ENCODE measurements at regions not wholly inside any gene's neighbourhood (a gene's known extent, or its start where the extent isn't known, plus 50 kb on each side); places are given as distances from the start of the nearest gene placed in this dataset.

DNA sequence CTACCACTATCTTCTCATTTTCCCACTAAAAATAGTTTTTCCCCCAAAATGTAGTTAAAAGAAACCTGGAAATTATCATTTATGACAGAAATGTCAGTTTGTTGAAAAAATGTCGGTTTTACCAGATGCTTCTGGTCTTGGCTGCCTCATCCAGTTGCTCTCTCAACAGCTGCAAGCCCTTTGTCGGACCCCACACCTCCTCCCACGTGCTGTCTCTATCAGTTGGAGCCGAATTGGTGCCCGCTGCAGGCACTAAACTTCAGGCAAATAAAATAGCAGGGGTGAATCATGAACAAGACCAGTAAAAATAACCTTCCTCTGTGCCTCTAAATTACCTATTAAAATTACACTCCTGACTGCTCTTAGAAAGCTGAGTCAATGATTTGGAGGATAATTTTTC lies 129.5 kb upstream of the CEP162 start:
- Histone ChIP-seq H2AFZ (no peak overlapping the region), H3K79me2 (replicated peaks; ENCODE audit: insufficient read depth) (no peaks in the 10 kb centered on the region), H3K27me3 (ENCODE audit: insufficient read depth) (no peaks in the 10 kb centered on the region), H3K4me3 (no peak overlapping the region), H3F3A (replicated peaks; ENCODE audit: low read depth) (no peaks in the 10 kb centered on the region), H3K9me2 (ENCODE audit: insufficient read depth) (no peaks in the 10 kb centered on the region), H4K20me1 (replicated peaks; ENCODE audit: insufficient read depth) (no peaks in the 10 kb centered on the region), H3K4me1 (ENCODE audit: insufficient read depth) (peaks cover 3% of the 10 kb centered on the region; the same call in 1 of the 2 replicates), H3K27ac (ENCODE audit: low read depth) (no peak overlapping the region), H3K36me3 (ENCODE audit: insufficient read depth) (no peaks in the 10 kb centered on the region), H3K4me2 (no peak overlapping the region)
- DNase-seq (ENCODE audit: low spot score) (no peak), ATAC-seq (no peak)
- no peaks in the 10 kb centered on the region for H3K9me3 Mint-ChIP-seq
- no peak overlapping the region for H3K4me3 Mint-ChIP-seq
- H3K27me3 Mint-ChIP-seq (ENCODE audit: insufficient read depth, low read depth, poor library complexity): no peaks in the 10 kb centered on the region
- peaks cover 3% of the 10 kb centered on the region; the same call in 1 of the 3 replicates for H3K4me1 Mint-ChIP-seq
- no peak overlapping the region for H3K27ac Mint-ChIP-seq
- no peak for TF ChIP-seq STAT1 (IDR thresholded peaks at IDR 0.05; ENCODE audit: unreplicated experiment)
- TF ChIP-seq EZH2 (IDR thresholded peaks at IDR 0.05; ENCODE audit: low read depth, unreplicated experiment): no peak
- TF ChIP-seq, protein P1, sequence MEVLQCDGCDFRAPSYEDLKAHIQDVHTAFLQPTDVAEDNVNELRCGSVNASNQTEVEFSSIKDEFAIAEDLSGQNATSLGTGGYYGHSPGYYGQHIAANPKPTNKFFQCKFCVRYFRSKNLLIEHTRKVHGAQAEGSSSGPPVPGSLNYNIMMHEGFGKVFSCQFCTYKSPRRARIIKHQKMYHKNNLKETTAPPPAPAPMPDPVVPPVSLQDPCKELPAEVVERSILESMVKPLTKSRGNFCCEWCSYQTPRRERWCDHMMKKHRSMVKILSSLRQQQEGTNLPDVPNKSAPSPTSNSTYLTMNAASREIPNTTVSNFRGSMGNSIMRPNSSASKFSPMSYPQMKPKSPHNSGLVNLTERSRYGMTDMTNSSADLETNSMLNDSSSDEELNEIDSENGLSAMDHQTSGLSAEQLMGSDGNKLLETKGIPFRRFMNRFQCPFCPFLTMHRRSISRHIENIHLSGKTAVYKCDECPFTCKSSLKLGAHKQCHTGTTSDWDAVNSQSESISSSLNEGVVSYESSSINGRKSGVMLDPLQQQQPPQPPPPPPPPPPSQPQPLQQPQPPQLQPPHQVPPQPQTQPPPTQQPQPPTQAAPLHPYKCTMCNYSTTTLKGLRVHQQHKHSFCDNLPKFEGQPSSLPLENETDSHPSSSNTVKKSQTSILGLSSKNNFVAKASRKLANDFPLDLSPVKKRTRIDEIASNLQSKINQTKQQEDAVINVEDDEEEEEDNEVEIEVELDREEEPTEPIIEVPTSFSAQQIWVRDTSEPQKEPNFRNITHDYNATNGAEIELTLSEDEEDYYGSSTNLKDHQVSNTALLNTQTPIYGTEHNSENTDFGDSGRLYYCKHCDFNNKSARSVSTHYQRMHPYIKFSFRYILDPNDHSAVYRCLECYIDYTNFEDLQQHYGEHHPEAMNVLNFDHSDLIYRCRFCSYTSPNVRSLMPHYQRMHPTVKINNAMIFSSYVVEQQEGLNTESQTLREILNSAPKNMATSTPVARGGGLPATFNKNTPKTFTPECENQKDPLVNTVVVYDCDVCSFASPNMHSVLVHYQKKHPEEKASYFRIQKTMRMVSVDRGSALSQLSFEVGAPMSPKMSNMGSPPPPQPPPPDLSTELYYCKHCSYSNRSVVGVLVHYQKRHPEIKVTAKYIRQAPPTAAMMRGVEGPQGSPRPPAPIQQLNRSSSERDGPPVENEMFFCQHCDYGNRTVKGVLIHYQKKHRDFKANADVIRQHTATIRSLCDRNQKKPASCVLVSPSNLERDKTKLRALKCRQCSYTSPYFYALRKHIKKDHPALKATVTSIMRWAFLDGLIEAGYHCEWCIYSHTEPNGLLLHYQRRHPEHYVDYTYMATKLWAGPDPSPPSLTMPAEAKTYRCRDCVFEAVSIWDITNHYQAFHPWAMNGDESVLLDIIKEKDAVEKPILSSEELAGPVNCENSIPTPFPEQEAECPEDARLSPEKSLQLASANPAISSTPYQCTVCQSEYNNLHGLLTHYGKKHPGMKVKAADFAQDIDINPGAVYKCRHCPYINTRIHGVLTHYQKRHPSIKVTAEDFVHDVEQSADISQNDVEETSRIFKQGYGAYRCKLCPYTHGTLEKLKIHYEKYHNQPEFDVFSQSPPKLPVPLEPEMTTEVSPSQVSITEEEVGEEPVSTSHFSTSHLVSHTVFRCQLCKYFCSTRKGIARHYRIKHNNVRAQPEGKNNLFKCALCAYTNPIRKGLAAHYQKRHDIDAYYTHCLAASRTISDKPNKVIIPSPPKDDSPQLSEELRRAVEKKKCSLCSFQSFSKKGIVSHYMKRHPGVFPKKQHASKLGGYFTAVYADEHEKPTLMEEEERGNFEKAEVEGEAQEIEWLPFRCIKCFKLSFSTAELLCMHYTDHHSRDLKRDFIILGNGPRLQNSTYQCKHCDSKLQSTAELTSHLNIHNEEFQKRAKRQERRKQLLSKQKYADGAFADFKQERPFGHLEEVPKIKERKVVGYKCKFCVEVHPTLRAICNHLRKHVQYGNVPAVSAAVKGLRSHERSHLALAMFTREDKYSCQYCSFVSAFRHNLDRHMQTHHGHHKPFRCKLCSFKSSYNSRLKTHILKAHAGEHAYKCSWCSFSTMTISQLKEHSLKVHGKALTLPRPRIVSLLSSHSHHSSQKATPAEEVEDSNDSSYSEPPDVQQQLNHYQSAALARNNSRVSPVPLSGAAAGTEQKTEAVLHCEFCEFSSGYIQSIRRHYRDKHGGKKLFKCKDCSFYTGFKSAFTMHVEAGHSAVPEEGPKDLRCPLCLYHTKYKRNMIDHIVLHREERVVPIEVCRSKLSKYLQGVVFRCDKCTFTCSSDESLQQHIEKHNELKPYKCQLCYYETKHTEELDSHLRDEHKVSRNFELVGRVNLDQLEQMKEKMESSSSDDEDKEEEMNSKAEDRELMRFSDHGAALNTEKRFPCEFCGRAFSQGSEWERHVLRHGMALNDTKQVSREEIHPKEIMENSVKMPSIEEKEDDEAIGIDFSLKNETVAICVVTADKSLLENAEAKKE (CRISPR knock-in tag; IDR thresholded peaks at IDR 0.05): no peak
- TF ChIP-seq, protein P2, sequence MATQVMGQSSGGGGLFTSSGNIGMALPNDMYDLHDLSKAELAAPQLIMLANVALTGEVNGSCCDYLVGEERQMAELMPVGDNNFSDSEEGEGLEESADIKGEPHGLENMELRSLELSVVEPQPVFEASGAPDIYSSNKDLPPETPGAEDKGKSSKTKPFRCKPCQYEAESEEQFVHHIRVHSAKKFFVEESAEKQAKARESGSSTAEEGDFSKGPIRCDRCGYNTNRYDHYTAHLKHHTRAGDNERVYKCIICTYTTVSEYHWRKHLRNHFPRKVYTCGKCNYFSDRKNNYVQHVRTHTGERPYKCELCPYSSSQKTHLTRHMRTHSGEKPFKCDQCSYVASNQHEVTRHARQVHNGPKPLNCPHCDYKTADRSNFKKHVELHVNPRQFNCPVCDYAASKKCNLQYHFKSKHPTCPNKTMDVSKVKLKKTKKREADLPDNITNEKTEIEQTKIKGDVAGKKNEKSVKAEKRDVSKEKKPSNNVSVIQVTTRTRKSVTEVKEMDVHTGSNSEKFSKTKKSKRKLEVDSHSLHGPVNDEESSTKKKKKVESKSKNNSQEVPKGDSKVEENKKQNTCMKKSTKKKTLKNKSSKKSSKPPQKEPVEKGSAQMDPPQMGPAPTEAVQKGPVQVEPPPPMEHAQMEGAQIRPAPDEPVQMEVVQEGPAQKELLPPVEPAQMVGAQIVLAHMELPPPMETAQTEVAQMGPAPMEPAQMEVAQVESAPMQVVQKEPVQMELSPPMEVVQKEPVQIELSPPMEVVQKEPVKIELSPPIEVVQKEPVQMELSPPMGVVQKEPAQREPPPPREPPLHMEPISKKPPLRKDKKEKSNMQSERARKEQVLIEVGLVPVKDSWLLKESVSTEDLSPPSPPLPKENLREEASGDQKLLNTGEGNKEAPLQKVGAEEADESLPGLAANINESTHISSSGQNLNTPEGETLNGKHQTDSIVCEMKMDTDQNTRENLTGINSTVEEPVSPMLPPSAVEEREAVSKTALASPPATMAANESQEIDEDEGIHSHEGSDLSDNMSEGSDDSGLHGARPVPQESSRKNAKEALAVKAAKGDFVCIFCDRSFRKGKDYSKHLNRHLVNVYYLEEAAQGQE (IDR thresholded peaks at IDR 0.05; ENCODE audit: unreplicated experiment): no peak
- no peak for TF ChIP-seq ZNF114 (CRISPR knock-in tag; IDR thresholded peaks at IDR 0.05)
- no peak for TF ChIP-seq ZNF331 (CRISPR knock-in tag; IDR thresholded peaks at IDR 0.05; ENCODE audit: low read depth)
- TF ChIP-seq EZH2phosphoT487 (IDR thresholded peaks at IDR 0.05; ENCODE audit: unreplicated experiment): no peak
- TF ChIP-seq, protein P3, sequence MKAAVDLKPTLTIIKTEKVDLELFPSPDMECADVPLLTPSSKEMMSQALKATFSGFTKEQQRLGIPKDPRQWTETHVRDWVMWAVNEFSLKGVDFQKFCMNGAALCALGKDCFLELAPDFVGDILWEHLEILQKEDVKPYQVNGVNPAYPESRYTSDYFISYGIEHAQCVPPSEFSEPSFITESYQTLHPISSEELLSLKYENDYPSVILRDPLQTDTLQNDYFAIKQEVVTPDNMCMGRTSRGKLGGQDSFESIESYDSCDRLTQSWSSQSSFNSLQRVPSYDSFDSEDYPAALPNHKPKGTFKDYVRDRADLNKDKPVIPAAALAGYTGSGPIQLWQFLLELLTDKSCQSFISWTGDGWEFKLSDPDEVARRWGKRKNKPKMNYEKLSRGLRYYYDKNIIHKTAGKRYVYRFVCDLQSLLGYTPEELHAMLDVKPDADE (IDR thresholded peaks at IDR 0.05): no peak
- no peak for TF ChIP-seq NANOG (IDR thresholded peaks at IDR 0.05; ENCODE audit: borderline replicate concordance)
- no peak for TF ChIP-seq POLR2AphosphoS5 (IDR thresholded peaks at IDR 0.05; ENCODE audit: low read depth)
- TF ChIP-seq, protein P4, sequence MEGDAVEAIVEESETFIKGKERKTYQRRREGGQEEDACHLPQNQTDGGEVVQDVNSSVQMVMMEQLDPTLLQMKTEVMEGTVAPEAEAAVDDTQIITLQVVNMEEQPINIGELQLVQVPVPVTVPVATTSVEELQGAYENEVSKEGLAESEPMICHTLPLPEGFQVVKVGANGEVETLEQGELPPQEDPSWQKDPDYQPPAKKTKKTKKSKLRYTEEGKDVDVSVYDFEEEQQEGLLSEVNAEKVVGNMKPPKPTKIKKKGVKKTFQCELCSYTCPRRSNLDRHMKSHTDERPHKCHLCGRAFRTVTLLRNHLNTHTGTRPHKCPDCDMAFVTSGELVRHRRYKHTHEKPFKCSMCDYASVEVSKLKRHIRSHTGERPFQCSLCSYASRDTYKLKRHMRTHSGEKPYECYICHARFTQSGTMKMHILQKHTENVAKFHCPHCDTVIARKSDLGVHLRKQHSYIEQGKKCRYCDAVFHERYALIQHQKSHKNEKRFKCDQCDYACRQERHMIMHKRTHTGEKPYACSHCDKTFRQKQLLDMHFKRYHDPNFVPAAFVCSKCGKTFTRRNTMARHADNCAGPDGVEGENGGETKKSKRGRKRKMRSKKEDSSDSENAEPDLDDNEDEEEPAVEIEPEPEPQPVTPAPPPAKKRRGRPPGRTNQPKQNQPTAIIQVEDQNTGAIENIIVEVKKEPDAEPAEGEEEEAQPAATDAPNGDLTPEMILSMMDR (conservative IDR thresholded peaks at IDR 0.05; ENCODE audit: low read depth in 2 of 2): no peak
- no peak for TF ChIP-seq JUNB (IDR thresholded peaks at IDR 0.05; ENCODE audit: unreplicated experiment)
- no peak for TF ChIP-seq CREB1 (CRISPR knock-in tag; IDR thresholded peaks at IDR 0.05; ENCODE audit: low read depth)
- H3K36me3 Mint-ChIP-seq (ENCODE audit: low read depth): no peaks in the 10 kb centered on the region
